SK-N-SH (cell line): ENCODE measurements at regions not wholly inside any gene's neighbourhood (a gene's known extent, or its start where the extent isn't known, plus 50 kb on each side); places are given as distances from the start of the nearest gene placed in this dataset.

Experiments
- CTCF ChIP-seq: fragments of 200-600 bp; sonication (generic); IDR thresholded peaks from 2 replicates; pipeline ENCODE4 v1.6.1; 2017; ENCODE audit warnings: antibody characterized with exemption, mild to moderate bottlenecking, moderate library complexity
- EZH2phosphoT487 ChIP-seq: fragments of 200-600 bp; sonication (generic); IDR thresholded peaks from 2 replicates; pipeline ENCODE4 v1.6.1; 2017; ENCODE audit warnings: low read depth, mixed run types, mild to moderate bottlenecking, antibody characterized with exemption, moderate library complexity, borderline replicate concordance
- FOXM1 ChIP-seq: IDR thresholded peaks from 2 replicates; pipeline ENCODE4 v1.4.0; 2012; ENCODE audit warnings: low read depth, mild to moderate bottlenecking
- JUND ChIP-seq: IDR thresholded peaks from 2 replicates; pipeline ENCODE4 v1.4.0; 2012
- MXI1 ChIP-seq: IDR thresholded peaks from 2 replicates; pipeline ENCODE4 v1.6.1; 2012; ENCODE audit warnings: mild to moderate bottlenecking, low read depth, low read length, improper control_type of control experiment
- NFIC ChIP-seq: IDR thresholded peaks from 2 replicates; pipeline ENCODE4 v1.4.0; 2012; ENCODE audit warnings: borderline replicate concordance
- NRF1 ChIP-seq: IDR thresholded peaks from 2 replicates; pipeline ENCODE4 v1.6.1; 2012; ENCODE audit warnings: low read depth, mild to moderate bottlenecking, low read length
- POLR2AphosphoS5 ChIP-seq: IDR thresholded peaks from 2 replicates; pipeline ENCODE4 v1.6.1; 2012; ENCODE audit warnings: low read depth, low read length
- SIN3A ChIP-seq: IDR thresholded peaks from 2 replicates; pipeline ENCODE4 v1.6.1; 2012; ENCODE audit warnings: low read depth, mild to moderate bottlenecking, low read length, moderate library complexity, borderline replicate concordance
- TAF1 ChIP-seq: IDR thresholded peaks from 2 replicates; pipeline ENCODE4 v1.6.1; 2012; ENCODE audit warnings: low read depth, mild to moderate bottlenecking, low read length, moderate library complexity, borderline replicate concordance
- TCF12 ChIP-seq: IDR thresholded peaks from 2 replicates; pipeline ENCODE4 v1.4.0; 2012
- TF ChIP-seq, protein P1 (sequence below): fragments of 150-350 bp; IDR thresholded peaks from 2 replicates; pipeline ENCODE4 v1.6.1; 2017; ENCODE audit warnings: antibody characterized with exemption, low read length, low read depth, borderline replicate concordance
- TF ChIP-seq, protein P2 (sequence below): IDR thresholded peaks from 2 replicates; pipeline ENCODE4 v1.4.0; 2012; ENCODE audit warnings: low read depth

- TF ChIP-seq CTCF (no peak), NFIC (no peak), POLR2AphosphoS5 (no peak), TAF1 (no peak), NRF1 (no peak), SIN3A (no peak), JUND (no peak), EZH2phosphoT487 (no peak), FOXM1 (no peak), MXI1 (no peak), TCF12 (no peak)
- TF ChIP-seq, protein P1, sequence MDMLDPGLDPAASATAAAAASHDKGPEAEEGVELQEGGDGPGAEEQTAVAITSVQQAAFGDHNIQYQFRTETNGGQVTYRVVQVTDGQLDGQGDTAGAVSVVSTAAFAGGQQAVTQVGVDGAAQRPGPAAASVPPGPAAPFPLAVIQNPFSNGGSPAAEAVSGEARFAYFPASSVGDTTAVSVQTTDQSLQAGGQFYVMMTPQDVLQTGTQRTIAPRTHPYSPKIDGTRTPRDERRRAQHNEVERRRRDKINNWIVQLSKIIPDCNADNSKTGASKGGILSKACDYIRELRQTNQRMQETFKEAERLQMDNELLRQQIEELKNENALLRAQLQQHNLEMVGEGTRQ: no peak
- TF ChIP-seq, protein P2, sequence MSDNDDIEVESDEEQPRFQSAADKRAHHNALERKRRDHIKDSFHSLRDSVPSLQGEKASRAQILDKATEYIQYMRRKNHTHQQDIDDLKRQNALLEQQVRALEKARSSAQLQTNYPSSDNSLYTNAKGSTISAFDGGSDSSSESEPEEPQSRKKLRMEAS: no peak
Observed at GRCh38 chr11:106304274-106304673, 226.8 kb downstream of the AASDHPPT start.
